ENCODE measurements at regions not wholly inside any gene's neighbourhood (a gene's known extent, or its start where the extent isn't known, plus 50 kb on each side); places are given as distances from the start of the nearest gene placed in this dataset.

- TF ChIP-seq CTCF (IDR thresholded peaks at IDR 0.05), result no peak
- TF ChIP-seq, protein P1, sequence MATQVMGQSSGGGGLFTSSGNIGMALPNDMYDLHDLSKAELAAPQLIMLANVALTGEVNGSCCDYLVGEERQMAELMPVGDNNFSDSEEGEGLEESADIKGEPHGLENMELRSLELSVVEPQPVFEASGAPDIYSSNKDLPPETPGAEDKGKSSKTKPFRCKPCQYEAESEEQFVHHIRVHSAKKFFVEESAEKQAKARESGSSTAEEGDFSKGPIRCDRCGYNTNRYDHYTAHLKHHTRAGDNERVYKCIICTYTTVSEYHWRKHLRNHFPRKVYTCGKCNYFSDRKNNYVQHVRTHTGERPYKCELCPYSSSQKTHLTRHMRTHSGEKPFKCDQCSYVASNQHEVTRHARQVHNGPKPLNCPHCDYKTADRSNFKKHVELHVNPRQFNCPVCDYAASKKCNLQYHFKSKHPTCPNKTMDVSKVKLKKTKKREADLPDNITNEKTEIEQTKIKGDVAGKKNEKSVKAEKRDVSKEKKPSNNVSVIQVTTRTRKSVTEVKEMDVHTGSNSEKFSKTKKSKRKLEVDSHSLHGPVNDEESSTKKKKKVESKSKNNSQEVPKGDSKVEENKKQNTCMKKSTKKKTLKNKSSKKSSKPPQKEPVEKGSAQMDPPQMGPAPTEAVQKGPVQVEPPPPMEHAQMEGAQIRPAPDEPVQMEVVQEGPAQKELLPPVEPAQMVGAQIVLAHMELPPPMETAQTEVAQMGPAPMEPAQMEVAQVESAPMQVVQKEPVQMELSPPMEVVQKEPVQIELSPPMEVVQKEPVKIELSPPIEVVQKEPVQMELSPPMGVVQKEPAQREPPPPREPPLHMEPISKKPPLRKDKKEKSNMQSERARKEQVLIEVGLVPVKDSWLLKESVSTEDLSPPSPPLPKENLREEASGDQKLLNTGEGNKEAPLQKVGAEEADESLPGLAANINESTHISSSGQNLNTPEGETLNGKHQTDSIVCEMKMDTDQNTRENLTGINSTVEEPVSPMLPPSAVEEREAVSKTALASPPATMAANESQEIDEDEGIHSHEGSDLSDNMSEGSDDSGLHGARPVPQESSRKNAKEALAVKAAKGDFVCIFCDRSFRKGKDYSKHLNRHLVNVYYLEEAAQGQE (IDR thresholded peaks at IDR 0.05; ENCODE audit: insufficient read depth in 1 of 2, low read depth in 2 of 2, low read length in 1 of 2), result no peak
- no peak for TF ChIP-seq POLR2AphosphoS5 (IDR thresholded peaks at IDR 0.05; ENCODE audit: low read depth, low read length)
- no peak for TF ChIP-seq SIN3A (IDR thresholded peaks at IDR 0.05; ENCODE audit: borderline replicate concordance, insufficient read depth, low read depth, low read length)
Measured at GRCh38 chr14:39827901-39828655, 395.8 kb upstream of the FBXO33 start.

All from Panc1 (cell line).